ENCODE measurements at regions not wholly inside any gene's neighbourhood (a gene's known extent, or its start where the extent isn't known, plus 50 kb on each side); places are given as distances from the start of the nearest gene placed in this dataset.

DNA sequence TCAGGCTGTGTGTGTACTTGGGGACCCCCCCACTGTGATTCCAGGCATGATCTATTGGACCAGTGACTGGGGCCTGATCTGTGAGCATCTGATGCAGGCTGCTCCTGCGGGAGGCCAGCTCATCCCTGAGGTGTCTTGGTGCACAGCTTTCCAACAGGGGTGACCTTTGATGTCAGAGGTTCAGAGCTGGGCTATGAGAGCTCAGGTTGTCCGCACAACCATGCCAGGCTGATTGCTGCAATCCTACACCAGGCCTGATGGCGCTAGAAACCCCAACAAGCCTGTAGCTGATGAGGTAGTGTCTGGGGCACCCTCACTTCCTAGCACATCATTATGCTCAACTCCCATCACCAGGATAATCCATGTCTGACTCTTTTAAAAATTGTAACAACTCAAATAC is 56.1 kb upstream of the CACNA2D3 start:
- Histone ChIP-seq H2BK5ac (ENCODE audit: low read depth, low read length) (no peak overlapping the region), H3K14ac (ENCODE audit: insufficient read length) (no peak overlapping the region), H3K9ac (replicated peaks in 1 of 4; ENCODE audit: extremely low read depth in 1 of 4, low read depth in 3 of 4, low read length in 3 of 4) (no peak overlapping the region), H3K18ac (ENCODE audit: extremely low read depth, low read length) (no peak overlapping the region), H3K27ac (ENCODE audit: low read depth, low read length) (no peak overlapping the region; the same call in 1 of the 2 replicates), H3K27me3 (replicated peaks in 1 of 4; ENCODE audit: control insufficient read depth in 3 of 4, extremely low read depth in 1 of 4, insufficient read depth in 3 of 4, low read length in 3 of 4) (no peaks in the 10 kb centered on the region), H2BK20ac (ENCODE audit: low read length) (no peak overlapping the region), H2BK15ac (ENCODE audit: low read length) (no peak overlapping the region), H2AK5ac (ENCODE audit: low read depth, low read length) (no peak overlapping the region), H3K79me1 (ENCODE audit: low read depth, low read length) (no peaks in the 10 kb centered on the region), H2AFZ (ENCODE audit: low read length) (no peak overlapping the region), H3K4me1 (replicated peaks in 1 of 4; ENCODE audit: control insufficient read depth in 3 of 4, insufficient read depth in 4 of 4, low read length in 3 of 4) (no peaks in the 10 kb centered on the region), H4K91ac (replicated peaks; ENCODE audit: insufficient read length, low read length) (no peak overlapping the region), H3K4me2 (ENCODE audit: insufficient read depth in 1 of 2, low read depth in 2 of 2, low read length in 2 of 2) (no peak overlapping the region), H3K9me3 (ENCODE audit: insufficient read depth in 2 of 2, low read depth in 1 of 2, low read length in 1 of 2) (peaks cover 18% of the 10 kb centered on the region in 2 experiments), H4K5ac (ENCODE audit: insufficient read length, low read depth, low read length) (no peak overlapping the region), H3K56ac (replicated peaks; ENCODE audit: insufficient read length, low read depth, low read length) (no peak overlapping the region), H3K36me3 (ENCODE audit: control insufficient read depth in 2 of 4, insufficient read depth in 4 of 4, low read length in 3 of 4) (no peaks in the 10 kb centered on the region), H2BK120ac (replicated peaks; ENCODE audit: low read depth, low read length) (no peak overlapping the region), H3K23me2 (ENCODE audit: low read depth, low read length) (no peaks in the 10 kb centered on the region), H3K79me2 (ENCODE audit: control insufficient read depth in 1 of 2, insufficient read depth in 2 of 2, low read length in 2 of 2) (no peaks in the 10 kb centered on the region), H3K23ac (ENCODE audit: insufficient read length) (no peak overlapping the region), H4K20me1 (replicated peaks in 1 of 2; ENCODE audit: control insufficient read depth in 1 of 2, insufficient read depth in 2 of 2, low read length in 2 of 2) (no peaks in the 10 kb centered on the region), H3K4ac (replicated peaks; ENCODE audit: insufficient read length, low read depth, low read length) (no peak overlapping the region), H3K4me3 (ENCODE audit: extremely low read depth in 1 of 4, insufficient read depth in 2 of 4, low read depth in 3 of 4, low read length in 4 of 4) (no peak overlapping the region), H2BK12ac (ENCODE audit: low read depth, low read length) (no peak overlapping the region), H4K8ac (ENCODE audit: extremely low read depth, insufficient read depth, low read length) (no peak overlapping the region)
- WGBS, 2 experiments (ENCODE audit: extremely low coverage in 1 of 2, insufficient coverage in 1 of 2, insufficient read length in 1 of 2, insufficient replicate concordance in 2 of 2, low coverage in 1 of 2, low lambda C conversion rate in 2 of 2, missing lambda C conversion rate in 1 of 2), result 89% methylated on average over 3 of the region's 3 CpGs; no CpG with 5 or more reads in 1 of the 2 experiments
- FAIRE-seq, result no peak
- ChIA-PET POLR2A (ENCODE audit: partially characterized antibody) (interaction anchor here (0.7 to 0.8 kb wide), 2 partner anchors 14 kb away, joined by 3 read pairs; no protein-coding TSS in a partner anchor), CTCF (ENCODE audit: partially characterized antibody) (interaction anchor here (1.4 to 1.7 kb wide), 2 partner anchors 14 to 15 kb away, joined by 4 to 5 read pairs; no protein-coding TSS in a partner anchor)
- DNase-seq (ENCODE audit: low read depth in 1 of 2, low spot score in 2 of 2), result no peak
- TF ChIP-seq MAFK (IDR thresholded peaks at IDR 0.05; ENCODE audit: low read depth, low read length), result no peak
- TF ChIP-seq TBP (IDR thresholded peaks at IDR 0.05; ENCODE audit: low read depth, low read length), result no peak
- no peak for TF ChIP-seq CBX5 (IDR thresholded peaks at IDR 0.05; ENCODE audit: low read depth, low read length)
- no peak for TF ChIP-seq SAP30 (IDR thresholded peaks at IDR 0.05; ENCODE audit: insufficient read depth, insufficient replicate concordance, low read length)
- no peak for TF ChIP-seq CREB1 (IDR thresholded peaks at IDR 0.05)
- TF ChIP-seq KDM4A (IDR thresholded peaks at IDR 0.05; ENCODE audit: low read depth, low read length, severe bottlenecking), result no peak
- no peak for TF ChIP-seq BACH1 (IDR thresholded peaks at IDR 0.05; ENCODE audit: low read length)
- TF ChIP-seq YY1 (IDR thresholded peaks at IDR 0.05; ENCODE audit: low read depth, low read length), result no peak
- TF ChIP-seq CHD2 (IDR thresholded peaks at IDR 0.05; ENCODE audit: low read length), result no peak
- no peak for TF ChIP-seq TCF12 (IDR thresholded peaks at IDR 0.05; ENCODE audit: low read depth, low read length)

Data from H1 (cell line).